ENCODE measurements at regions not wholly inside any gene's neighbourhood (a gene's known extent, or its start where the extent isn't known, plus 50 kb on each side); places are given as distances from the start of the nearest gene placed in this dataset.

GRCh38 chr12:130081117-130081805 lies 81.0 kb upstream of the FZD10 start:
- DNase-seq (ENCODE audit: low spot score) = no peak
- peaks cover 21% of the 10 kb centered on the region for H3K9me3 Mint-ChIP-seq
- H3K36me3 Mint-ChIP-seq (ENCODE audit: low read depth) = no peaks in the 10 kb centered on the region
- no peak overlapping the region for H3K27ac Mint-ChIP-seq
- intact Hi-C loops (cut with micrococcal nuclease) = no loop called here
- H3K4me1 Mint-ChIP-seq (ENCODE audit: low read depth) = peaks cover 5% of the 10 kb centered on the region
- H3K4me3 Mint-ChIP-seq (ENCODE audit: low read depth) = no peak overlapping the region
- H3K27me3 Mint-ChIP-seq (ENCODE audit: low read depth) = no peaks in the 10 kb centered on the region

- DNase-seq (ENCODE audit: low spot score) = no peak
- Mint-ChIP-seq H3K4me1 (ENCODE audit: low read depth) (peaks cover 11% of the 10 kb centered on the region), H3K9me3 (peaks cover 10% of the 10 kb centered on the region), H3K27ac (no peak overlapping the region), H3K27me3 (ENCODE audit: low read depth) (peaks cover 2% of the 10 kb centered on the region), H3K4me3 (ENCODE audit: low read depth) (no peak overlapping the region), H3K36me3 (ENCODE audit: low read depth) (no peaks in the 10 kb centered on the region)
- intact Hi-C loops (cut with micrococcal nuclease) = no loop called here
Measured at GRCh38 chr12:130083002-130083401, 79.3 kb upstream of the FZD10 start.

GRCh38 chr12:130083734-130084133 lies 78.5 kb upstream of the FZD10 start:
- H3K9me3 Mint-ChIP-seq = peaks cover 5% of the 10 kb centered on the region
- H3K4me1 Mint-ChIP-seq (ENCODE audit: low read depth) = peaks cover 11% of the 10 kb centered on the region
- H3K36me3 Mint-ChIP-seq (ENCODE audit: low read depth) = no peaks in the 10 kb centered on the region

GRCh38 chr12:130084359-130084758 lies 77.9 kb upstream of the FZD10 start:
- Mint-ChIP-seq H3K4me3 (ENCODE audit: low read depth) (no peak overlapping the region), H3K36me3 (ENCODE audit: low read depth) (no peaks in the 10 kb centered on the region), H3K9me3 (peaks cover under 1% of the 10 kb centered on the region), H3K4me1 (ENCODE audit: low read depth) (peaks cover 11% of the 10 kb centered on the region), H3K27me3 (ENCODE audit: low read depth) (peaks cover 2% of the 10 kb centered on the region), H3K27ac (no peak overlapping the region)
- no peak for DNase-seq (ENCODE audit: low spot score)
- intact Hi-C loops (cut with micrococcal nuclease) = no loop called here

More at GRCh38 chr12:130083734-130084133, 78.5 kb upstream of the FZD10 start:
- no peak for DNase-seq (ENCODE audit: low spot score)
- peaks cover 2% of the 10 kb centered on the region for H3K27me3 Mint-ChIP-seq (ENCODE audit: low read depth)
- H3K27ac Mint-ChIP-seq = no peak overlapping the region
- intact Hi-C loops (cut with micrococcal nuclease) = no loop called here
- H3K4me3 Mint-ChIP-seq (ENCODE audit: low read depth) = no peak overlapping the region

- Mint-ChIP-seq H3K4me3 (ENCODE audit: low read depth) (no peak overlapping the region), H3K36me3 (ENCODE audit: low read depth) (no peaks in the 10 kb centered on the region), H3K4me1 (ENCODE audit: low read depth) (peaks cover 11% of the 10 kb centered on the region), H3K27me3 (ENCODE audit: low read depth) (peaks cover 2% of the 10 kb centered on the region), H3K27ac (no peak overlapping the region), H3K9me3 (peaks cover 5% of the 10 kb centered on the region)
- intact Hi-C loops (cut with micrococcal nuclease) = no loop called here
- no peak for DNase-seq (ENCODE audit: low spot score)
Measured at GRCh38 chr12:130086248-130086647, 76.0 kb upstream of the FZD10 start.

- Mint-ChIP-seq H3K36me3 (ENCODE audit: low read depth) (no peaks in the 10 kb centered on the region), H3K4me3 (ENCODE audit: low read depth) (no peak overlapping the region)
- intact Hi-C loops (cut with micrococcal nuclease) = no loop called here
Measured at GRCh38 chr12:130086797-130087196, 75.5 kb upstream of the FZD10 start.

GRCh38 chr12:130087222-130087621 lies 75.0 kb upstream of the FZD10 start:
- Mint-ChIP-seq H3K4me3 (ENCODE audit: low read depth) (no peak overlapping the region), H3K27me3 (ENCODE audit: low read depth) (peaks cover 2% of the 10 kb centered on the region), H3K9me3 (peaks cover 8% of the 10 kb centered on the region), H3K27ac (no peak overlapping the region), H3K4me1 (ENCODE audit: low read depth) (peaks cover 11% of the 10 kb centered on the region), H3K36me3 (ENCODE audit: low read depth) (no peaks in the 10 kb centered on the region)
- DNase-seq (ENCODE audit: low spot score) = no peak
- intact Hi-C loops (cut with micrococcal nuclease) = no loop called here

More at GRCh38 chr12:130086797-130087196, 75.5 kb upstream of the FZD10 start:
- H3K27ac Mint-ChIP-seq = no peak overlapping the region
- peaks cover 2% of the 10 kb centered on the region for H3K27me3 Mint-ChIP-seq (ENCODE audit: low read depth)
- H3K9me3 Mint-ChIP-seq = peaks cover 8% of the 10 kb centered on the region
- H3K4me1 Mint-ChIP-seq (ENCODE audit: low read depth) = peaks cover 11% of the 10 kb centered on the region
- no peak for DNase-seq (ENCODE audit: low spot score)

GRCh38 chr12:130088504-130088903 lies 73.8 kb upstream of the FZD10 start:
- DNase-seq (ENCODE audit: low spot score) = no peak
- no peak overlapping the region for H3K27ac Mint-ChIP-seq
- peaks cover 2% of the 10 kb centered on the region for H3K27me3 Mint-ChIP-seq (ENCODE audit: low read depth)
- H3K4me3 Mint-ChIP-seq (ENCODE audit: low read depth) = no peak overlapping the region
- H3K36me3 Mint-ChIP-seq (ENCODE audit: low read depth) = no peaks in the 10 kb centered on the region
- H3K9me3 Mint-ChIP-seq = peaks cover 8% of the 10 kb centered on the region
- intact Hi-C loops (cut with micrococcal nuclease) = no loop called here
- peaks cover 8% of the 10 kb centered on the region for H3K4me1 Mint-ChIP-seq (ENCODE audit: low read depth)

GRCh38 chr12:130090542-130090941 lies 71.7 kb upstream of the FZD10 start:
- DNase-seq (ENCODE audit: low spot score) = no peak
- intact Hi-C loops (cut with micrococcal nuclease) = no loop called here
- H3K9me3 Mint-ChIP-seq = peaks cover 8% of the 10 kb centered on the region
- peaks cover 8% of the 10 kb centered on the region for H3K4me1 Mint-ChIP-seq (ENCODE audit: low read depth)
- no peak overlapping the region for H3K4me3 Mint-ChIP-seq (ENCODE audit: low read depth)
- no peak overlapping the region for H3K27ac Mint-ChIP-seq
- H3K27me3 Mint-ChIP-seq (ENCODE audit: low read depth) = peaks cover 2% of the 10 kb centered on the region
- no peaks in the 10 kb centered on the region for H3K36me3 Mint-ChIP-seq (ENCODE audit: low read depth)

GRCh38 chr12:130093380-130093779 lies 68.9 kb upstream of the FZD10 start:
- no peaks in the 10 kb centered on the region for H3K4me1 Mint-ChIP-seq (ENCODE audit: low read depth)
- no peaks in the 10 kb centered on the region for H3K27me3 Mint-ChIP-seq (ENCODE audit: low read depth)
- H3K4me3 Mint-ChIP-seq (ENCODE audit: low read depth) = no peak overlapping the region
- peaks cover 8% of the 10 kb centered on the region for H3K9me3 Mint-ChIP-seq
- no peak for DNase-seq (ENCODE audit: low spot score)
- H3K36me3 Mint-ChIP-seq (ENCODE audit: low read depth) = no peaks in the 10 kb centered on the region
- intact Hi-C loops (cut with micrococcal nuclease) = no loop called here
- H3K27ac Mint-ChIP-seq = no peak overlapping the region

- Mint-ChIP-seq H3K27me3 (ENCODE audit: low read depth) (peaks cover 1% of the 10 kb centered on the region), H3K4me1 (ENCODE audit: low read depth) (no peaks in the 10 kb centered on the region), H3K9me3 (no peaks in the 10 kb centered on the region), H3K27ac (no peak overlapping the region), H3K36me3 (ENCODE audit: low read depth) (no peaks in the 10 kb centered on the region), H3K4me3 (ENCODE audit: low read depth) (no peak overlapping the region)
- intact Hi-C loops (cut with micrococcal nuclease) = no loop called here
- no peak for DNase-seq (ENCODE audit: low spot score)
Measured at GRCh38 chr12:130097342-130097741, 64.9 kb upstream of the FZD10 start.

- Mint-ChIP-seq H3K27ac (no peak overlapping the region), H3K4me1 (ENCODE audit: low read depth) (no peaks in the 10 kb centered on the region), H3K27me3 (ENCODE audit: low read depth) (peaks cover 1% of the 10 kb centered on the region), H3K4me3 (ENCODE audit: low read depth) (no peak overlapping the region), H3K36me3 (ENCODE audit: low read depth) (no peaks in the 10 kb centered on the region), H3K9me3 (no peaks in the 10 kb centered on the region)
- intact Hi-C loops (cut with micrococcal nuclease) = no loop called here
- DNase-seq (ENCODE audit: low spot score) = no peak
Measured at GRCh38 chr12:130097798-130098255, 64.4 kb upstream of the FZD10 start.

- H3K27me3 Mint-ChIP-seq (ENCODE audit: low read depth) = peaks cover 3% of the 10 kb centered on the region
- H3K4me3 Mint-ChIP-seq (ENCODE audit: low read depth) = no peak overlapping the region
- H3K9me3 Mint-ChIP-seq = no peaks in the 10 kb centered on the region
- no peak overlapping the region for H3K27ac Mint-ChIP-seq
- H3K36me3 Mint-ChIP-seq (ENCODE audit: low read depth) = no peaks in the 10 kb centered on the region
- DNase-seq (ENCODE audit: low spot score) = no peak
- H3K4me1 Mint-ChIP-seq (ENCODE audit: low read depth) = no peaks in the 10 kb centered on the region
- intact Hi-C loops (cut with micrococcal nuclease) = no loop called here
Measured at GRCh38 chr12:130098301-130099005, 63.8 kb upstream of the FZD10 start.
